ENCODE measurements at regions not wholly inside any gene's neighbourhood (a gene's known extent, or its start where the extent isn't known, plus 50 kb on each side); places are given as distances from the start of the nearest gene placed in this dataset.

DNA sequence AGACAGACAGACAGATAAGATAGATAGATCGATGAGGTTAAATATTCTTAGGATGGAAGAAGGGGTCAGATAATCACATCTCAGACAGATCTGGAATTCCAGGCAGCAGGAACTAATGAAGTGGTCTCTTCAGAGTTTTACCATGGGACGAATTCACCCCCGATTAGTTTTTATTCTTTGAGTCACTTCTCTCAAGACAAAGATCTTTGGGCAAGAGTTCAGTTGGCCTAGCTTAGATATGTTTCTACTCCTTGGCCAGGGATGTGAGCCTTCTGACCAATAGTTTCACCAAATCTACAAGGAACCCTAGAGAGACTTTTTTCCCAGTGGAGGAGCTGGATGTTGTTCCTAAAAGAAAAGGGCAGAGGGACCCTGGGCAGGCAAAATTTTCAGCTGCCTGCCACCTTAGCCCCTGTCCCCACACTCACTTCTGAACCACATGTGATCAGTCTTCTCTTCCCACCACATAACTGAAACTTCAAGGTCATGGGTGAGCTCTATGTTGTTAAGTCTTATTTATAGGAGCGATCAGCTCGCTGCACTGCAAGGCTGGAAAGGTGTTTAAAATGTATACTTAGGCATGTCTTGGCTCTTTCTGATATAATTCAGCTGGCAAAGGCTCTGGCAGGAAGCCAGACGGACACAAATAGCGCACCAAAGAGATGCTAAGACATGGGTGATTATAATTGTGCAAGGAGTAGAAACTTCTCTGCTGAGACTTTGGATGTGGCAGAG, 132.9 kb downstream of the PALM2AKAP2 start:
- DNase-seq (ENCODE audit: low read depth), result no peak

DNA sequence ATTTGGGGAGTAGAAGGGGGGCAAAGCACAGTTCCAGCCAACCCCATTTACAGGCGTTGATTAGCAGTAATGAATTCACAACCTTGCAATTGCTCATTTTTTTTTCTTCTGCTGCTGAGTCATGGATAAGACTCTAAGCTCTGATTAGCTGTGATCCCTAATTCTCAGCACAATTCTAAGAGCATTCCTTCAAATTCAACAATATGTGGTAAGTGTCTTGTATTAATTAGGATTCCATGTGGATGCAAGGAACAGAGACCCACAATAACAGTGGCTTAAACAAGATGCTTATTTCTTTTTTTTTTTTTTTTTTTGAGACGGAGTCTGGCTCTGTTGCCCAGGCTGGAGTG, 133.4 kb downstream of the PALM2AKAP2 start:
- DNase-seq (ENCODE audit: low read depth), result no peak

GRCh38 chr9:109914280-109915027, 134.5 kb downstream of the PALM2AKAP2 start:
- DNase-seq (ENCODE audit: low read depth), result no peak

GRCh38 chr9:109916316-109916715, 136.3 kb downstream of the PALM2AKAP2 start:
- DNase-seq (ENCODE audit: low read depth), result no peak

DNA sequence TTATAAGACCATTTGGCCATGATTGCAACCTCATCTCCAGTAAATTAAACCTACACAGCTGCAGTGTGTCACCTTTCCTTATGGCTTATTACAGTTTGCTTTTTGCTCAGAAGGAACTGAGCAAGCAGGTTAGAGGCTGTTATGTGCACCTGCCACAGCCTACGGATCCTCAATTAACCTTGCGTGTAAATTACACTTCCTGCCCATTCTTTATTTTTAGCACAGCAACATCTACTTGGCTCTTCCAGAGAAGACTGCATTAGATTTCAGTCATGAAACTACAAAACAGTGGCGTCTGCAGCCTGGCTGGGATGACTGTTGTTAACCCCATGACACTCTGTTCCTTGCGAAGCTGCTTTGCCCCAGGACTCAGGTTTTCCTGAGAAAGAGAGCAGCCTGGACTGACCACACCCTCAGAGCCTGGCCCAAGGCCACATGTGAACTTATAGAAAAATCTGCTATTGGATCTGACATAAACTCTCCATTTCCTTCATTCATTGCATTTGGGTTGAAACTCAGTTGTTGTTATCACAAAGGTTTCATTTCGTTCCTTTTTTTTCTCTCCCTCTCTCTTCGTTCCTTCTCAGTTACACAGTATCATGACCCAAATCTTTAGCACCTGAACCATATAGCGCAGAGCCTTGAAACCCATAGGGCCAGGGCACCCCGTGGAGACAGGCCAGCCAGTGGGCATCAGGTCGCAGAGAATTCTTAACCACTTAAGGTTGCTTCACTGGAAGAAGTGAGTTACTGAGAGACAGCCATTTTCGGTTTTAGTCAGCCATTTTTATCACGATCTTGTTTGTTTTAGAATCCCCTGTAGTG, 138.6 kb downstream of the PALM2AKAP2 start:
- DNase-seq (ENCODE audit: low read depth), result no peak

- DNase-seq (ENCODE audit: low read depth), result no peak
Observed at GRCh38 chr9:109919736-109920408, 139.9 kb downstream of the PALM2AKAP2 start.

DNA sequence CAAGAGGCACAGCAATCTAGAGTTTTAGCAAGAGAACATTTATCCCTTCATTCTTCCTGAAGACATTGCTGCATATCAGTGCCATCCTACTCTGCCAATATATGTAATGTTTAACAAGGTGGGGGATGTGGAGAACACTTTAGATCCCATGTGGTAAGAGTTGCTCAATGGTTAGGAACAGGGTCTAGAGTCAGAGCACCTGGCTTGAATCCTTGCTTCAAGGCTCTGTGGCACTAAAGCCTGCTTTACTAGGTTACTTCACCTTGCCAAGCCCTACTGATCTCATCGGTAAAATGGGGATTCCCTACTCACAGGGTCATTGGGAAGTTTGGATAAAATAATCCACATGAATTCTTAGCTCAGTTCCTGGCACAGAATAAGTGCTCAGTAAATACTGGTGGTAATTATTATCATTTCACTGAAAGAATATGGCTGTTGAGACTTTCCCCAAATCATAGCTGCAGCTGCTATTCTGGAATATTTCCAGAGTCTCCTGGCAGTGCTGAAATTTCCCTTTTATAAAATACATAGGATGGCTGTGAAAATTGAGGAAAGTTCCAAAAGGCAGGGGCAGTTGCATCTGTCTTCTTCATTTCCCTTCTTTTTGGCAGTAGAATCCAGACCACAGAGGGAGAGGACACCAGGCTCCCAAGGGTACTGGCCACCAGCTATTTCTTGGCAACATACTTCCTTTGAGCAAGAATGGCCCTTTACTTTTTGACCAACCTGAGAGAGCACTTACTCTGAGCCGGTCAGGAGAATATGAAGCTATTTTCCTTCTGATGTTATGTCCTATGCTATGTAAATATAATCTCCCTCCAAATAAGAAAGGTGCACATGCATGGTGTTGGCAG, 142.8 kb downstream of the PALM2AKAP2 start:
- DNase-seq (ENCODE audit: low read depth), result no peak

GRCh38 chr9:109923471-109923760, 143.4 kb downstream of the PALM2AKAP2 start:
- no peak for DNase-seq (ENCODE audit: low read depth)

GRCh38 chr9:109923806-109924205, 143.8 kb downstream of the PALM2AKAP2 start:
- no peak for DNase-seq (ENCODE audit: low read depth)

GRCh38 chr9:109925799-109926198, 145.8 kb downstream of the PALM2AKAP2 start:
- DNase-seq (ENCODE audit: low read depth), result no peak

DNA sequence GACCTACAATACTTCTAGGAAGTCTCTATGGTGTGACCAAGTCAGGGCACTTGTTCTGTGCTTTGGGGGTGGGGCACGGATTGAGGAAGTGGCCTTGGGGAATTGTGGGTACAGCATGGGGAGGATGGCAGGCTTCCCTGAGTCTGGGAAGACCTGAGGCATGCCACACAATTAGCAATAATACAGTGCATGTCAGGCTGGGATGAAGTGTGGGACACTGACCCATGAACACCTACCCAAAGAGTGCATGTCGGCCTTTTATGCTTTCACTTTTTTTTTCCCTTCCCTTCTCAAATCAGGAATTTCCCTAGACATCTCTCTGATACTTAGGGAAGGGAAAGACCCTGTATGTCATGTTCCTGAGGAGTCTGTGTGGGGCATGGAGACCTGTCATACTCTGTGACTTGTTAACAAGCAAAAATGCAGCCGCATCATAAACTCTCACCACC, 146.4 kb downstream of the PALM2AKAP2 start:
- DNase-seq (ENCODE audit: low read depth), result no peak

DNA sequence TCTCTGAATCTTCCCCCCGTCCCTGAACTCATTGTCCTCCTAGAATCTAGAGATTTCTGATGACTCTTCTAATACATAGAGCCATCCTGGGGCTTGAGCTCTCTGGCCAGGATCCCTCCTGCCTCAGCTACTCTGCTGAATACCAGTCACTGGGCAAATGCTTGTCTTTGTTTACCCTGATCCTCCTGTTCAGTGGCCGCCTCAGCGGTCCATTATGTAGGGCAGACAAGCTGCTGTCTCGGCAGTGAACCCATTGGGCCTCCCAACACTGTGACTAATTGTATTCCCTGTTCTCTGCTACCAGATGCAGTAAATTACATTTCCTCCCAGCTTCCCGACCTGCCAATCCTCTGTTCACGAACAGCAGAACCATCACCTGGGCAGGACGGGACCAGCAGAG, 151.6 kb downstream of the PALM2AKAP2 start:
- DNase-seq (ENCODE audit: low read depth), result no peak

DNA sequence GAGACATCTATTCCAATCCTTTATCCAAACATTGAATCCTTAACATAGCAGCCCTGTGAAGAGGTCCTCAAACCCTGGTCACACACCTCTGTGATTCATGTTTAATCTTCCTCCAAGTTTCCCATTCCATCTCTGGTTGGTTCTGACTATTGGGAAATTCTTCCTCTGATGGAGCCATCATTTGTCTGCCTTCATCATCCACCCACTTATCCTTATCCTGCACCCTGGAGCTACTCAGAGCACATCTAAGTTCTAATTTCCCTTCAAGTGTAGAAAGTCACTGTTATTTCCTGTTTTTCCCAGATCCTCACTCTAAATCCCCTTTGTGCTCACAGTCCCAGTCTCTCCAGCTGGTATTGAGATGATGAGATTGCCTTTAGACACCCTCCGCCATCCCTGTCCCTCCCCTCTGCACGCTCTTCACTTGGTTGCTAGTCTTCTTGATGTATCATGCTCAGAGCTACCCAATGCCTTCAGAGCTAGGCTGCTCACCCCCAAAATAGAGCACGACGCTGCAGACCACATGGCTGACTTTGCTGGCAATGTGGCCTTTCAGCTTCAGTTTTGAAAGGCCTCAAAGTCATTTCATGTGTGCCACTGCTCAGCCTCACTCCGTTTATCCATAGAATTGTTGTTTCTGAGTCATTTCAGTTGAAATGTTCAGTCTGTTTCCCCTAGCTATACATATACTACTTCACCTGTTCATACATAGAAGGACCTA, 154.3 kb downstream of the PALM2AKAP2 start:
- DNase-seq (ENCODE audit: low read depth), result no peak

- DNase-seq (ENCODE audit: low read depth), result no peak
Observed at GRCh38 chr9:109934857-109935215, 154.8 kb downstream of the PALM2AKAP2 start.

GRCh38 chr9:109935406-109936087, 155.5 kb downstream of the PALM2AKAP2 start:
- no peak for DNase-seq (ENCODE audit: low read depth)

GRCh38 chr9:109937861-109938453, 158.0 kb downstream of the PALM2AKAP2 start:
- DNase-seq (ENCODE audit: low read depth), result no peak

- DNase-seq (ENCODE audit: low read depth), result no peak
Observed at GRCh38 chr9:109939698-109940342, 159.8 kb downstream of the PALM2AKAP2 start.

DNA sequence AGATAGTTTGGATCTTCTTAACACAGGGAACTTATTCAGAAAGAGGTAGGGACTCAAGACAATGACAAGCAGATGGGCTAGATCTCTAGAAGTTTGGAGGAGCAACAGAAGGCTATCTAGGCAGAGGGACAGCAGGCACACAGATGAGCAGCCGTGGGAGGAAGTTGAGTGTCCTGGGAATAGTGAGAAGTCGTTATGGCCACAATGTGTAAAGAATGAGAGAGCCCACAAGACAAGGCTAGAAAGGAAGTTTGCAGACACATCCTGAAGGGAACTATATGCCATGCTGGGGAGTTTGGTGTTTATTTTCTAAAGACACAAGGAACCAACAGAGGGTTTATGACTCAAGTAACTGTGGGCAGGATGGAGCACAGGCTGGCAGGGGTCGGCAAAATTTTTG, 160.6 kb downstream of the PALM2AKAP2 start:
- no peak for DNase-seq (ENCODE audit: low read depth)

DNA sequence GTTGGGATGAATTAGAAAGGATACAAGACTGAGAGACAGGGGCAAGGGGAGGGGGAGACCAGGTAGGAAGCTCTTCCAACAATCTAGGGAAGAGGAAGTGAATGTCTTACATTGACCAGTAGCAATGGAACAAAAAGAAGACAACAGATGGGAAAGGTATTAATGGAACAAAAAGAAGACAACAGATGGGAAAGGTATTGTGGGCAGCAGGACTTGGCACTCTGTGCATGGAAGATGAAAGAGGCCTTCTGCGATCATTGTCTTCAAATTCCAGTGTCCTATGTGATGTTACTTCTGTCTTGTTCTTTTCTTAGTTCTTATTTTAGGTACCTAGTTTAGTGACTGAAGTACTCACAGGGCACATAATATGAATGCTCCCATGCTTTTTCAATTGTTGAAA, 161.8 kb downstream of the PALM2AKAP2 start:
- DNase-seq (ENCODE audit: low read depth), result no peak
